ENCODE measurements at regions not wholly inside any gene's neighbourhood (a gene's known extent, or its start where the extent isn't known, plus 50 kb on each side); places are given as distances from the start of the nearest gene placed in this dataset.
"Not testable (repeated sequence)": the region's sequence is repeated elsewhere in the genome, so short reads cannot be mapped to it uniquely, and the experiment has no call there.

DNA sequence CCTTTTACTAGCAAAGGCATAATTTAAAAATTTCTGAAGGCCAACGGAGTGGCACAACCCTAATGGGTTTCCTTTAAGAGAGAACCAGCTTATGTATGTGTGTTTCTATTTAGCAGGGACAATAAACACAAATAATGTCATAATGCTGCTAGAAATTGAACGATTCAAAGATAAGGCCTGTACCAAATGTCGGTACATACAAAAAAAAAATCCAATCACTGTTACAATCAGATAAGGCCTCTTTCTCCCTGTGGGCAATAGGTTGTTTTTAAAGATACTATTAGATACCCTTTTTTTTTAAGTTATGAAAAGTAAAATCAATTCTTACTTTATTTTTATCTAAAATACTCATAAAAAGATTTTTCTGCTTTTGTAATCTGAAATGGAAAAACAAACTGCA, 821.0 kb downstream of the PRELID2 start:
- Histone ChIP-seq H3K27ac (ENCODE audit: low read depth, low read length) (no peak overlapping the region), H3K4me1 (ENCODE audit: insufficient read depth, low read length) (no peaks in the 10 kb centered on the region), H3K27me3 (ENCODE audit: control insufficient read depth in 1 of 2, insufficient read depth in 2 of 2, low read length in 2 of 2) (no peaks in the 10 kb centered on the region), H3K9ac (ENCODE audit: low read length) (no peak overlapping the region), H3K4me3 (ENCODE audit: low read depth in 1 of 2, low read length in 2 of 2) (no peak overlapping the region), H3K9me3 (ENCODE audit: low read length) (no peaks in the 10 kb centered on the region), H3K36me3 (ENCODE audit: insufficient read depth, low read length) (no peaks in the 10 kb centered on the region)

DNA sequence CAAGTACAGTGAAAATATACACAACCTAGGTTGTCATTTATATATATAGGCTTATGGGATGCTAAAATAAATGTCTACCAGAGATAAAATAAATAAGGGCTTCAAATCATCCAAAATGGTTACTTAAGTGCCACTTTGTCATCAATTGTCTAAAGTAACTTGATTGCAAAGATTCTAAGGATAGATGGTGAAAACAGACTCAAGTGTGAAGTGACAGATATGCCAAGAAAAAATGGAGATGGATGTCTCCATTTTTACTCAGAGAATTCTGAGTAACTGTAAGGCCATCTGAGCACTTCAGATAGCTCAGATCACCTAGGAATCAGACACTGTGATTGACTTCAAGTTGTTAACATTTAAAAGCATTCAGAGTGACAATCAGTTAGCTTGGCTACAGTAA, 824.3 kb downstream of the PRELID2 start:
- no peak overlapping the region for H3K4me3 ChIP-seq (ENCODE audit: low read depth in 1 of 2, low read length in 2 of 2)
- no peaks in the 10 kb centered on the region for H3K27me3 ChIP-seq (ENCODE audit: control insufficient read depth in 1 of 2, insufficient read depth in 2 of 2, low read length in 2 of 2)
- no peaks in the 10 kb centered on the region for H3K4me1 ChIP-seq (ENCODE audit: insufficient read depth, low read length)
- H3K27ac ChIP-seq (ENCODE audit: low read depth, low read length): no peak overlapping the region
- no peak overlapping the region for H3K9ac ChIP-seq (ENCODE audit: low read length)
- H3K36me3 ChIP-seq (ENCODE audit: insufficient read depth, low read length): no peaks in the 10 kb centered on the region
- no peaks in the 10 kb centered on the region for H3K9me3 ChIP-seq (ENCODE audit: low read length)

DNA sequence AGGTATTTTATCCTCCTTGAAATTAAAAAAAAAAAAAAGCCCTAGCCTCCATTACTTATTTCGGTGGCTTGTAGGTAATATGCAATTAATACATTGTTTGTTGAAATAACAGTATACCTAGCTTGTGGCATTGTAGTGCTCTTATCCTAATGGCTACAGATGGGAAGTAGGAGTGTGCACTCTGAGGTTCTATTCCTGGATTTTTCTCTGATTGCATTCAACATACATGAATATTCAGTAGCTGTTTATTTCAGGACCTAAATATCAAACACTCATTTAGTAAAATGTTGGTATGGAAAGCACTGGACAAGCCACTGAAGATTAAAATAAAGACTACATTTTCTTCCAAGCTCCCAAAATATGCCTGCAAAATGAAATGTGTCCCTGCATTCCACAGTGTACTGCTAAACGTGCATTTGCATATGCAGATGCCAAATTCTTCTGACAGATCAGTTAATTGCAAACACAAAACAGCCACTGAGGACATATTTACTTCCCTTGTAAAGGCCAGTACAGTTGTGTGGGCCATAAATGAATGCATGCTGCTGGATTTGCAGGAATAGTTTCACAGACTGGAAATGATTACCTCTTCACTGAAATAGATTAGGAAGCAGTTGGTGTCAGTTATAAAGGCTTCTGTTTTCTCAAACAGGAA, 826.1 kb downstream of the PRELID2 start:
- H3K4me1 ChIP-seq (ENCODE audit: insufficient read depth, low read length): no peaks in the 10 kb centered on the region
- H3K36me3 ChIP-seq (ENCODE audit: insufficient read depth, low read length): no peaks in the 10 kb centered on the region
- no peaks in the 10 kb centered on the region for H3K9me3 ChIP-seq (ENCODE audit: low read length)
- no peaks in the 10 kb centered on the region for H3K27me3 ChIP-seq (ENCODE audit: control insufficient read depth in 1 of 2, insufficient read depth in 2 of 2, low read length in 2 of 2)
- no peak overlapping the region for H3K27ac ChIP-seq (ENCODE audit: low read depth, low read length)
- no peak overlapping the region for H3K9ac ChIP-seq (ENCODE audit: low read length)
- H3K4me3 ChIP-seq (ENCODE audit: low read depth in 1 of 2, low read length in 2 of 2): no peak overlapping the region

DNA sequence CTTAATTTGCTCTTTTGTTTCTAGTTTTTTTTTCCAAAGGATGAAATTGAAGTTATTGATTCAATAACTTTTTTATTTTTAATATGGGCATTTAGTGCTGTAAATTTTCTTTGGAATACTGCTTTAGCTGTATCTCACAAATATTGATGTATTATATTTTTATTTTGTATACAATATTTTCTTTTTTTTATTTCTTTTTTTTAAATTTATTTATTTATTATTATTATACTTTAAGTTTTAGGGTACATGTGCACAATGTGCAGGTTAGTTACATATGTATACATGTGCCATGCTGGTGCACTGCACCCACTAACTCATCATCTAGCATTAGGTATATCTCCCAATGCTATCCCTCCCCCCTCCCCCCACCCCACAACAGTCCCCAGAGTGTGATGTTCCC, 823.7 kb downstream of the KCTD16 start:
- not testable (repeated sequence) for H3K27me3 ChIP-seq (ENCODE audit: control insufficient read depth in 1 of 2, insufficient read depth in 2 of 2, low read length in 2 of 2); H3K27ac ChIP-seq (ENCODE audit: low read depth, low read length); H3K36me3 ChIP-seq (ENCODE audit: insufficient read depth, low read length); H3K9me3 ChIP-seq (ENCODE audit: low read length); H3K9ac ChIP-seq (ENCODE audit: low read length); H3K4me3 ChIP-seq (ENCODE audit: low read depth in 1 of 2, low read length in 2 of 2); H3K4me1 ChIP-seq (ENCODE audit: insufficient read depth, low read length)

DNA sequence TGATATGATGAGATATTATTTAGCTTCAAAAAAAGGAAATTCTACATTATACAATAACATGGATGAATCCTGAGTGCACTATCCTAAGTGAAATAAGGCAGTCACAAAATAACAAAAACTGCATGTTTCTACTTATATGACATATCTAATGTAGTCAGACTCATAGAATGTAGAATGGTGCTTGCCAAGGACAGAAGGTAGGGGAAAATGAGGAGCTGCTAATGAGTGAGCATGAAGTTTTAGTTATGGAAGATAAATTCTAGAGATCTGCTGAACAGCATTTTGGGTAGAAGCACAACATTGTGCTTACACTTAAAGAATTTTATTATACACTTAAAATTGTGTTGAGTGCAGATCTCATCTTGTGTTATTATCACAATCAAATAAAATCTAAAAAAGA, 812.4 kb downstream of the KCTD16 start:
- Histone ChIP-seq H3K27ac (ENCODE audit: low read depth, low read length) (no peak overlapping the region), H3K4me1 (ENCODE audit: insufficient read depth, low read length) (no peaks in the 10 kb centered on the region), H3K36me3 (ENCODE audit: insufficient read depth, low read length) (no peaks in the 10 kb centered on the region), H3K4me3 (ENCODE audit: low read depth in 1 of 2, low read length in 2 of 2) (no peak overlapping the region), H3K9me3 (ENCODE audit: low read length) (no peaks in the 10 kb centered on the region), H3K27me3 (ENCODE audit: control insufficient read depth in 1 of 2, insufficient read depth in 2 of 2, low read length in 2 of 2) (no peaks in the 10 kb centered on the region), H3K9ac (ENCODE audit: low read length) (no peak overlapping the region)

DNA sequence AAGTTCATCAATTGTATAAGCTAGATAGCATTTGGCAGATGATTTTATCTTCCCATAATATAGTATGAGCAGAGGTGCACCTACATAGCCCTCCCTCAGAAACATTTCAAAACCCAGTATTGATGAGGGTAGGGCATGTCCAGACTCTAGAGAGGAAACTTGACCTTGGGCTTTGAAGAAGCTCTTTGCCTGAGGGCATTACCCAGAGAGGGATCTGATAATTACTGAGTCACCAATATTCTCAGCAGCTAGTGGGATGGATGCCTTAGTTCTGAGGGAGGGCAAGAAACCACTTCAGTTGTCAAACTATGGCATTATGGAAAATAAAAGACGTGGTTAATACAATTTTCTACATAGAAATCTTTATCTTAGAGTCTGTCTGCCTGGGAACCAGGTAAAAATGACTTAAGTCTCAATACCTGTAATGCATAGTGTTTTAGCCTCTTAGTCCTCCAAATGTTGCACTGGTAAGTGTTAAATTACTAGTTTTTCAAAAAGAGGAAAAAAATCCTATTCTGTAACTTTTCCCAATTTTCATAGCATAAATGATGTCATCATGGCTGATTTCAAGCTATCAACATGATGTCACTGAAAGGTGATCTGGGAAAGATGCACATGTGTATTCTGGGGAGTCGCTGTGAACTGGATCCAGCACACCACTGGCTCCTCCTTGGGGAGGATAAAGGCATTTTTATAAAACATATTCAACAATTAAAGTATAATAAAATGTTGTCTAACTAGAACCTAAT, 809.0 kb downstream of the KCTD16 start:
- Histone ChIP-seq H3K4me3 (ENCODE audit: low read depth in 1 of 2, low read length in 2 of 2) (no peak overlapping the region), H3K9me3 (ENCODE audit: low read length) (no peaks in the 10 kb centered on the region), H3K36me3 (ENCODE audit: insufficient read depth, low read length) (no peaks in the 10 kb centered on the region), H3K27me3 (ENCODE audit: control insufficient read depth in 1 of 2, insufficient read depth in 2 of 2, low read length in 2 of 2) (no peaks in the 10 kb centered on the region), H3K4me1 (ENCODE audit: insufficient read depth, low read length) (no peaks in the 10 kb centered on the region), H3K27ac (ENCODE audit: low read depth, low read length) (no peak overlapping the region), H3K9ac (ENCODE audit: low read length) (no peak overlapping the region)

DNA sequence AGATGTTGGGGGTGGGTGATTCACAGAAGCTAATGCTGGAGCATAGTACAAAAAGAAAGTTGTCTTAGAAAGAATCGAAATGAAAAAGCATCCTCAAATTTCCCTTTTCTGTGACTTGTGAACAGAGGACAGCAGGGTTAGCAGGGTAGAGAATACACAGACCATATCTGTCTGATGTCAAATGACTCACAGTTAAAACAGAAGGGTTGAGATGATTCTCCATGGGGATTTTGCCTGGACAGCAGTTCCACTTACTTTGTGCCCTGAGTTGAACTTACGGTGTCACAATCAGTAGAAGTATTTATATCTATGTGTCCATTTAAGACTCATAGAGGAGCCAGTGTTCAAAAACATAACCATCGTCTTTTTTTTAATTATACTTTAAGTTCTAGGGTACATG, 801.6 kb downstream of the KCTD16 start:
- H3K9ac ChIP-seq (ENCODE audit: low read length): no peak overlapping the region
- H3K9me3 ChIP-seq (ENCODE audit: low read length): no peaks in the 10 kb centered on the region
- H3K27ac ChIP-seq (ENCODE audit: low read depth, low read length): no peak overlapping the region
- H3K4me1 ChIP-seq (ENCODE audit: insufficient read depth, low read length): no peaks in the 10 kb centered on the region
- H3K4me3 ChIP-seq (ENCODE audit: low read depth in 1 of 2, low read length in 2 of 2): no peak overlapping the region
- H3K36me3 ChIP-seq (ENCODE audit: insufficient read depth, low read length): no peaks in the 10 kb centered on the region
- no peaks in the 10 kb centered on the region for H3K27me3 ChIP-seq (ENCODE audit: control insufficient read depth in 1 of 2, insufficient read depth in 2 of 2, low read length in 2 of 2)

DNA sequence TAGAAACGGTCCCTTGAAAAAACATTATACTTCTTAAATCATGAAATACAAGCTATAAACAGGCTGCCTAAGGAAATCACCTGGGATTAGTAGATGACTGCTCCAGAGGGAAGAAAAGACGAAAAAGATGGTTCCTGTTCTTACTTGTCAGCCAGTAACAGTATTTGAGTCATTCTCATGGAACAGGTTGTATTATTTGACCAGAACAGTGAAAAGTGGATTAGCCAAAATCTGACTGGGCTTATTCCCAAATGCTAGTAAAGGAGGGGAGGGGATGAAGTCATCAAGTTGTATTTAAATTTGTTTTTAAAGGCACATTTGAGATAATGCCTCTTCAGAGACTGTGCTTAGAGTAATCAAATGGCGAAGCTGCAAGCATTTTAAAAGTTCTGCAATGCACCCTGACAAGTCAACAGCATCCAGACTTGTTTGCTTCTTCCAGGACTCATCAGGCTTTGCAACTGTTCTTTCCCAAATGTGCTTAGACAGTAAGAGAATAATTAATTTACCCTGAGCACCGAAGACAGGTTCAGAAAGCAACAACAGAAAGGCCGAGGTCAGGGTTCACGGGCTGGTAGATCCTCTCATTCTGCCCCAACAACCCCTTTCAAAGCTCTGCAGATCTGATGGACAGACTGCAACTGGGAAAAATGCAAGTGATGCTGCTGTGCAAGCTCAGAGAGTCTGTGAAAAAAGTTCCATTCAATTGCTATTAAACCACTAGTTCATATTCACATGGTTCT, 800.6 kb downstream of the KCTD16 start:
- Histone ChIP-seq H3K27ac (ENCODE audit: low read depth, low read length) (no peak overlapping the region), H3K9ac (ENCODE audit: low read length) (no peak overlapping the region), H3K9me3 (ENCODE audit: low read length) (no peaks in the 10 kb centered on the region), H3K27me3 (ENCODE audit: control insufficient read depth in 1 of 2, insufficient read depth in 2 of 2, low read length in 2 of 2) (no peaks in the 10 kb centered on the region), H3K4me3 (ENCODE audit: low read depth in 1 of 2, low read length in 2 of 2) (no peak overlapping the region), H3K36me3 (ENCODE audit: insufficient read depth, low read length) (no peaks in the 10 kb centered on the region), H3K4me1 (ENCODE audit: insufficient read depth, low read length) (no peaks in the 10 kb centered on the region)

DNA sequence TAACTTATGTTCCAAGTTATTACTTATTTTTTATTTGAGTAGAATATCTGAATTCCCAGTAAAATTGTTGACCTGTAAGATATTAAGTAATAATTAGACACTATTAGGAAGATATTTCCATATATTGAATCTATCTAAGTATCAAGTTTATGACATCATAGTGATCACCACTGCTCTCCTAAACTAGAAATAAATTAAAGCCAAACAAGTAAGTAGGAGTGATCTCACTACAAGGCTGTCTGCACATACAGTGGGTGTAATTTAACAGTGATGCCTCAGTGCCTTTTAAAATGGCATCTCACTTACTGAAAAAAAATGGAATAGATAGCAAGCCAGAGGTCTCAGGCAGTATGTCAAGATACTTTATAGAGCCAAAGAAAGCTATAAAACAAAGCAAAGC, 789.6 kb downstream of the KCTD16 start:
- no peaks in the 10 kb centered on the region for H3K27me3 ChIP-seq (ENCODE audit: control insufficient read depth in 1 of 2, insufficient read depth in 2 of 2, low read length in 2 of 2)
- no peak overlapping the region for H3K9ac ChIP-seq (ENCODE audit: low read length)
- no peaks in the 10 kb centered on the region for H3K4me1 ChIP-seq (ENCODE audit: insufficient read depth, low read length)
- H3K27ac ChIP-seq (ENCODE audit: low read depth, low read length): no peak overlapping the region
- H3K36me3 ChIP-seq (ENCODE audit: insufficient read depth, low read length): no peaks in the 10 kb centered on the region
- no peaks in the 10 kb centered on the region for H3K9me3 ChIP-seq (ENCODE audit: low read length)
- no peak overlapping the region for H3K4me3 ChIP-seq (ENCODE audit: low read depth in 1 of 2, low read length in 2 of 2)

DNA sequence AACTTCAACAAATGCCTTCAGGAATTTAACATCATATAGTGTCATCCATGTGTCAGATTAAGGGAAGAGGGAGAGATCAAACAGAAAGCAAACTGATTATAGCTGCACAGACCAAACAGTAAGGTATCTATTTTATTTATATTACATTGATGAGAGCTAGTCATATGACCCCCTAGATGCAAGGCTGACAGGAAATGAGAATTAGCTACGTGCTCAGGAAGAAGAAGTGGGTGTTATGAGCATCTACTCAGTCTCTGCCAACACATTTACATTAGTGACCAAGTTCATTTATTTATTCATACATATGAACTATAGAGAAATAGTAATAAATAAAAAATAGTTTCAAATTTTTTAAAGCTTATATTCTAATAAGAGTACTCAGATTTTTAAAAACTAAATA, 787.3 kb downstream of the KCTD16 start:
- Histone ChIP-seq H3K4me3 (ENCODE audit: low read depth in 1 of 2, low read length in 2 of 2) (no peak overlapping the region), H3K27me3 (ENCODE audit: control insufficient read depth in 1 of 2, insufficient read depth in 2 of 2, low read length in 2 of 2) (no peaks in the 10 kb centered on the region), H3K9me3 (ENCODE audit: low read length) (no peaks in the 10 kb centered on the region), H3K4me1 (ENCODE audit: insufficient read depth, low read length) (no peaks in the 10 kb centered on the region), H3K9ac (ENCODE audit: low read length) (no peak overlapping the region), H3K27ac (ENCODE audit: low read depth, low read length) (no peak overlapping the region), H3K36me3 (ENCODE audit: insufficient read depth, low read length) (no peaks in the 10 kb centered on the region)

DNA sequence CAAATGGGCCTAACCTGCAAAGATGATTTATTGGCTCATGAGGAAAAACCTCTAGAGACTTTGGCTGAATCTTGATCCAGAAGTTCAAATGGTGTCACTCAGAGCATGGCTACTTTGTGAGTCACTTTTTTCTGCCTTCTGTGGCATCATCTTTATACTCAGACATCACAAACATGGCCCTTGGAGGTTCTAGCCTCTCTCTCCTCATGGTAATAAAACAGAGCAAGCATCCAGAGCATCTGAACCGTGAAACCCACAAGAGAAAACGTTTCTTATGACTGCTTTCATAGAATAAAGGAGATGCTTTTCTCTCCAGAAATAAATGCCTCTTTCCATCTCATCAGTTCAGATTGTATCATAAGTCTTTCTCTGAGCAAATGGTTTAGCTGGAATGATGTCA, 780.3 kb downstream of the KCTD16 start:
- no peaks in the 10 kb centered on the region for H3K9me3 ChIP-seq (ENCODE audit: low read length)
- H3K4me1 ChIP-seq (ENCODE audit: insufficient read depth, low read length): no peaks in the 10 kb centered on the region
- no peak overlapping the region for H3K4me3 ChIP-seq (ENCODE audit: low read depth in 1 of 2, low read length in 2 of 2)
- H3K9ac ChIP-seq (ENCODE audit: low read length): no peak overlapping the region
- no peak overlapping the region for H3K27ac ChIP-seq (ENCODE audit: low read depth, low read length)
- H3K27me3 ChIP-seq (ENCODE audit: control insufficient read depth in 1 of 2, insufficient read depth in 2 of 2, low read length in 2 of 2): no peaks in the 10 kb centered on the region
- no peaks in the 10 kb centered on the region for H3K36me3 ChIP-seq (ENCODE audit: insufficient read depth, low read length)

All from muscle layer of colon (tissue), 2 donors.